HG02938 (cell line): ENCODE measurements at regions not wholly inside any gene's neighbourhood (a gene's known extent, or its start where the extent isn't known, plus 50 kb on each side); places are given as distances from the start of the nearest gene placed in this dataset.
A peak's percentile ranks its signal among the peaks of the same experiment; 100 is the strongest.
"Not testable (repeated sequence)": the region's sequence is repeated elsewhere in the genome, so short reads cannot be mapped to it uniquely, and the experiment has no call there.

Experiments
- ATAC-seq: cut with Tn5 transposase; IDR thresholded peaks from one replicate; pipeline ENCODE4 v1.9.1; 2021; ENCODE audit warnings: mild to moderate bottlenecking, moderate library complexity; ENCODE audit not compliant: unreplicated experiment

- no peak for ATAC-seq
Measured at GRCh38 chr7:125074141-125074540, 144.5 kb upstream of the POT1 start.

- no peak for ATAC-seq
Measured at GRCh38 chr7:125065546-125065945, 135.9 kb upstream of the POT1 start.

GRCh38 chr7:125065001-125065400 is 135.4 kb upstream of the POT1 start:
- ATAC-seq, result no peak

GRCh38 chr7:125061776-125062397 is 132.3 kb upstream of the POT1 start:
- ATAC-seq, result peak; percentile 95

- not testable (repeated sequence) for ATAC-seq
Measured at GRCh38 chr7:125061083-125061745, 131.6 kb upstream of the POT1 start.

GRCh38 chr7:125059861-125060456 is 130.3 kb upstream of the POT1 start:
- ATAC-seq, result no peak

- no peak for ATAC-seq
Measured at GRCh38 chr7:125057963-125058362, 128.3 kb upstream of the POT1 start.

- ATAC-seq, result no peak
Measured at GRCh38 chr7:125055376-125055775, 125.8 kb upstream of the POT1 start.

- ATAC-seq, result no peak
Measured at GRCh38 chr7:125046767-125047166, 117.1 kb upstream of the POT1 start.

- ATAC-seq, result no peak
Measured at GRCh38 chr7:125033506-125033905, 103.9 kb upstream of the POT1 start.

GRCh38 chr7:125032943-125033342 is 103.3 kb upstream of the POT1 start:
- ATAC-seq, result no peak

- no peak for ATAC-seq
Measured at GRCh38 chr7:125030756-125031387, 101.2 kb upstream of the POT1 start.

- no peak for ATAC-seq
Measured at GRCh38 chr7:125025620-125026019, 96.0 kb upstream of the POT1 start.

GRCh38 chr7:125020801-125021200 is 91.2 kb upstream of the POT1 start:
- no peak for ATAC-seq

GRCh38 chr7:125010540-125010939 is 80.9 kb upstream of the POT1 start:
- ATAC-seq, result no peak

GRCh38 chr7:124996778-124997177 is 67.2 kb upstream of the POT1 start:
- ATAC-seq, result no peak

GRCh38 chr7:124992851-124993562 is 63.4 kb upstream of the POT1 start:
- no peak for ATAC-seq

GRCh38 chr7:124989911-124990310 is 60.3 kb upstream of the POT1 start:
- no peak for ATAC-seq
